Body of pancreas (tissue), 4 donors: ENCODE measurements at regions not wholly inside any gene's neighbourhood (a gene's known extent, or its start where the extent isn't known, plus 50 kb on each side); places are given as distances from the start of the nearest gene placed in this dataset.

ENCODE experiments used
- POLR2A ChIP-seq, 3 donors: fragments of 450-650 bp; IDR thresholded peaks; one replicate each; pipeline ENCODE4 v1.6.1; 2016; ENCODE audit warnings: antibody characterized with exemption in 3 of 3, mild to moderate bottlenecking in 2 of 3
- TF ChIP-seq, protein P1 (sequence below), 7 experiments: fragments of 450-650 bp in 4 of 7; fragments of 200-600 bp in 3 of 7; sonication (generic) in 3 of 7; IDR thresholded peaks; one replicate each; pipeline ENCODE4 v1.5.1; 2016 to 2019; ENCODE audit warnings: antibody characterized with exemption in 7 of 7

DNA sequence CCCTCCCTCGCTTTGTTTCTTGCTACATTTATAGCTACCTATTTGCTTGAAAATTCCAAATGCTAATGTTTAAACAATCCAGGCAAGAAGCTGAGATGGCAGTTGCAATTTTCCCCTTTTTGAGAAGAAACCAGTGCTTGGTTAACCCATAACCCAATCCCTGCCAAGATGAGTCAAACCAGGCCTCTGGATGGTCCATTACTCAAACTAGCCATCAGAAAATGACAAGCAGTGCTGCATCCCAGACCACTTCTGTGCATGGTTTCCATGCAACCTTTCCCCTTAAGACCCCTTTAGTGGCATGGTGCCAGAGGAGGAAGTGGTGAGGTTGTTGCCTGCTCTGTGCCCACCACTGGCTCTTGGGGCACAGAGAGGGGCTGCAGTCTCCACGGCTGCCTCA lies 131.2 kb upstream of the RMP24 start:
- no peak for TF ChIP-seq POLR2A (IDR thresholded peaks at IDR 0.05)
- TF ChIP-seq, protein P1, sequence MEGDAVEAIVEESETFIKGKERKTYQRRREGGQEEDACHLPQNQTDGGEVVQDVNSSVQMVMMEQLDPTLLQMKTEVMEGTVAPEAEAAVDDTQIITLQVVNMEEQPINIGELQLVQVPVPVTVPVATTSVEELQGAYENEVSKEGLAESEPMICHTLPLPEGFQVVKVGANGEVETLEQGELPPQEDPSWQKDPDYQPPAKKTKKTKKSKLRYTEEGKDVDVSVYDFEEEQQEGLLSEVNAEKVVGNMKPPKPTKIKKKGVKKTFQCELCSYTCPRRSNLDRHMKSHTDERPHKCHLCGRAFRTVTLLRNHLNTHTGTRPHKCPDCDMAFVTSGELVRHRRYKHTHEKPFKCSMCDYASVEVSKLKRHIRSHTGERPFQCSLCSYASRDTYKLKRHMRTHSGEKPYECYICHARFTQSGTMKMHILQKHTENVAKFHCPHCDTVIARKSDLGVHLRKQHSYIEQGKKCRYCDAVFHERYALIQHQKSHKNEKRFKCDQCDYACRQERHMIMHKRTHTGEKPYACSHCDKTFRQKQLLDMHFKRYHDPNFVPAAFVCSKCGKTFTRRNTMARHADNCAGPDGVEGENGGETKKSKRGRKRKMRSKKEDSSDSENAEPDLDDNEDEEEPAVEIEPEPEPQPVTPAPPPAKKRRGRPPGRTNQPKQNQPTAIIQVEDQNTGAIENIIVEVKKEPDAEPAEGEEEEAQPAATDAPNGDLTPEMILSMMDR (IDR thresholded peaks at IDR 0.05), result no peak
